ENCODE measurements at regions not wholly inside any gene's neighbourhood (a gene's known extent, or its start where the extent isn't known, plus 50 kb on each side); places are given as distances from the start of the nearest gene placed in this dataset.

- TF ChIP-seq CTCF (conservative IDR thresholded peaks at IDR 0.05; ENCODE audit: low read depth, low read length) (no peak), EZH2 (IDR thresholded peaks at IDR 0.05; ENCODE audit: low read length, unreplicated experiment) (no peak)
These were observed 76.0 kb downstream of the DOP1B start for GRCh38 chr21:36232641-36233040.
